HG02571 (cell line): ENCODE measurements at regions not wholly inside any gene's neighbourhood (a gene's known extent, or its start where the extent isn't known, plus 50 kb on each side); places are given as distances from the start of the nearest gene placed in this dataset.

ENCODE experiments used
- ATAC-seq: cut with Tn5 transposase; IDR thresholded peaks from one replicate; pipeline ENCODE4 v1.9.1; 2021; ENCODE audit warnings: mild to moderate bottlenecking, moderate library complexity; ENCODE audit not compliant: unreplicated experiment

DNA sequence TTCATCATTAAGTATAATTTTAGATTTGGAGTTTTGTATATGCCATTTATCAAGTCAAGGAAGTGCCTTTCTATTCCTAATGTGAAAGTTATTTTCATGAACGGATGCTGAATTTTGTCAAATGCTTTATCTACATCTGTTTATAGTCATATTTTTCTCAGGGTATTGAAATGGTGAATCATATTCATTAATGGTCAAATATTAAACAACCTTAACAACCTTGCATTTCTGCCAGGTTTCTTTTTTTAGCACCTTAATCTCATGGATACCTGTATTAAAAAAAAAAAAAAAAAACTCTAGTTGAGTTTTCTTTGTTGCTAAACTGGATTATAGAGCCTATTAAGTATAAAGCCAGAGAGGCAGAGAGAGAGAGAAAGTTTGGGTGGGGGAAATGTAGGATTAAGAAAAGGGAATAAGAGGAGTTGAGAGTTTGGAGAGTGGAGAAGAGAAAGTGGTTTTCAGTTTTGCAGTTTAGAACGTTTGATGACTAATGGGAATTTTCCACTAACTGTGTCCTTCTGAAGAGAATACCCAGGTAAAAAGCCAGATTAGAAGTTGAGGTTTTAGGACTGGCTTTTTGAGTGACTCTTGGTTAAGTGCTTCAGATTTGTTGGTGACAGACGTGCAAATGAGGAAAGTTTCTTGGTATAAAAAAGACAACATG, 305.0 kb downstream of the HLX start:
- no peak for ATAC-seq

DNA sequence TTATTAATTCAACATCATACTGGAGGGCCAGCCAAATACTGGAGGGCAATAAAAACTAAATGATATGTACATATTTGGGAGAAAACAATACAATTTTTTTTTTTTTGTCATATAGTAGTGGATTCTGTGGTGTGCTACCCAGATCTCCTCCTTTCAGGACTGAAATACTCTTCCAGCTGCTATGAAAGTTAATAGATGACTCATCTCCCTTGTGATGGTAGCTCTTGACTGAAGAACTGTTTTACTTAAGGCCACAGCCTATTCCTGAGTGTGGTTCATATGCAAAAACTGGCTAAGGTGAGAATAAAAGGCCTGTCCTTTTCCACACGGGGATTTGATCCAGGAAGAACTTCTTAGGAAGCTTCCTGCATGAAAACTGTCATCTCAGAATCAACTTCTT, 307.9 kb downstream of the HLX start:
- ATAC-seq = no peak

DNA sequence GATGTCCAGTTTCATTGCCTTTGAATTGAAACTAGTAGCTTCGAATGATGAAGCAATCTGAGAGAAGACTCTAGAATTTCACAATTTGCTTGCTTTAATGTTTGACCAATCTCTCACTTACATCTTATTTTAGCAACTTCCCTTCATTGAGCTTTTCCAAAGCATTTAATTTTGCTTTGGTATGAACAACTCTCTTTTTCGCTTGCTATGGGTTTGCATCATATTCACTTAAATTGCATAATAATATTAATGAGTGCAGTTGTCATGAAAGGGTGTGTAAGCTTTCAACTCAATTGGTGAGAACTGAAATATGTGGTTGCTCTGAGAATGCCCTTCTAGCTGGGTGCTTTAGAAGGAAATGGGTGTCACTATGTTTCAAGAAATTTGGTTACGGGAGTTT, 309.2 kb downstream of the HLX start:
- ATAC-seq = no peak

GRCh38 chr1:221190249-221190648, 311.0 kb downstream of the HLX start:
- no peak for ATAC-seq

- ATAC-seq = no peak
Measured at GRCh38 chr1:221192055-221192454, 312.8 kb downstream of the HLX start.

DNA sequence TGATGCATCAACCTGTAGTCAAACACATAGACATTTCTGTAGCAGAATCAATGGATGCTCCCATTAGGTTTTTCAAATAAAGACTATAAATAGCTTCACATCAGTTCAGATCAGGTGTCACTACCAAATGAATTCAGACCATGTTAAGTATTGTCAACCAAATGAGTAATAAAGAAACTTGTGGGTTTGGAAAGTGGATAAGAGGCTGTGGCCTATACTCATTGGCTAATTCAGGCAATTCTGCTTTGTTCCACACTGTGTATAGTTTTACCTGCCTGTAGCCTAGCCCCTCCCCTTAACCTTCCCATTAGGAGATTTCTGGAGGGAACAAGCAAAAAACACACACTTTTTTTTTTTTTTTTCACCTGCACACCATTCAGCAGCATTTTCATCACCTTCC, 321.2 kb downstream of the HLX start:
- no peak for ATAC-seq

DNA sequence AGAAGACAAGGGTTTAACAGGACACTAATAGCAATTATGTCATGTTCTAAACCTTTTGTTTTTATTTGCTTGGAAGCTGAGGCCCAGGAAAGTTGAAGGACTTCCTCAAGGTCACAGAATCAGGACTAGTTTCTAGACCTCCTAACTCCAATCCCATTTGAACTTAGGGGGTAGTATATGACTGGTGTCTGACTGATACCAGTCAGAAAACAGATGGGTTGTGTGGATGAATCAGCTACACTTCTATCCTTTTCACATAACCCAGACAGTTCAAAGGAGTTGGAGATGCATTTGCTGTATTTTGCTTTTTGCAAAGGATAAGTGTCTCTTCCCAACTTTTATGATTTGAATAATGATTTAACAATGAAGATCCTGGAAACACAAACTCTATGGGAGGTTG, 322.5 kb downstream of the HLX start:
- ATAC-seq = no peak

DNA sequence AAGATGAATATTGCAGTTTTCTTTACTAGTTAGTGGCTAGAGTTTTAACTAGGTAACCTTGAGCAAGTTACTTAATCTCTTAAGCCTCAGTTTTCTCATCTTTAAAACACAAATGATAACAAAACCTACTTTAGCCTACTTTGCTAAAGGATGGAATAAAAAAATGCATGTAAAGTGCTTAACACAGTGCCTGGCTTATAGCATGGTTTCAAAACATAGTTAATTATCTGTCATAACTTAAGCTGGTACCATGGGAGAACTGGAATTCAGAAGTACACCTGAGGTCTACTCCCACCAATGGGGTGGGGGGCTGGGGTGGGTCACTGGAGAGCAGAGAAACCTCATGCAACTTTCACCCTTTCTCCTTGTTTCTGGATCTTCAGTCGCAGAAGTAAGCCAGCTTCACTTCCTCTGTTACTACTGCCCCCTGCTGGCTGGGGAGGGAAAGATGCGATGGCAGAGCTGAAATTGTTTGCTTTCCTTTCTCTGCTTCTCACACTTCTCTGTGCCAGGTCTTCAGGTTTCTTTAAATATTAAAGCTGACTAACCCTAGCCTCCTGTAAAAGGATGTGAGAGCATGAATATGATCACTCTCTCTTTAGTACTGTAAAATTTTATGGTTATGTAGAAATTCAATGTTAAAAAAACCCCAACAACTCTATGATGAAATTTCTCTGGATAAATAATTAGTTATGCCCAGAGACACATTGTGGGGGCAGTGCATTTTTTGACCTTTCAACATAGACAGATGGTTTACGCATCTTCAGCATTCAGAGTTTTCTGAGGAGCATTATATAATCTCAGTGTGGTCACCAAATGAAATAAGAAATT, 324.2 kb downstream of the HLX start:
- ATAC-seq = no peak

- no peak for ATAC-seq
Measured at GRCh38 chr1:221204055-221204833, 325.0 kb downstream of the HLX start.

- ATAC-seq = no peak
Measured at GRCh38 chr1:221206076-221206475, 326.8 kb downstream of the HLX start.

DNA sequence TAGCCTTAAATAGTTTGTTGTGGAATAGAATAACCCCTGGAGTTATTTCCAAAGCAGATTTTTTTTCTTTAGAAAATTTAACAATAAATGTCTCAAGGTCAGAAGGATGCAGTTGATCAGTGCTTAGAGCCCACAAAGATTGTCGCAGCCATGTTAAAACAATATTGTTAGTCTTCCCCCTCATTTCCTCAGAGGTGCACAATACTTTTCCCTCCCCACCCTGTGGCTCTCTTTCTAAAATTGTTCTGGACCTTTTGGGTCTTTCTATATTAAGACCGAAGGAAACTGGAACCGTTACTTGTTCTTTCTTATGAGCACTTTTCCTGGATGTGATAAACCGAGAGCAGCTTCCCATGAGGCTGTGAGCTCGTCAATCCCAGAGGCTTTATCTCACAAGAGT, 333.7 kb downstream of the HLX start:
- no peak for ATAC-seq

DNA sequence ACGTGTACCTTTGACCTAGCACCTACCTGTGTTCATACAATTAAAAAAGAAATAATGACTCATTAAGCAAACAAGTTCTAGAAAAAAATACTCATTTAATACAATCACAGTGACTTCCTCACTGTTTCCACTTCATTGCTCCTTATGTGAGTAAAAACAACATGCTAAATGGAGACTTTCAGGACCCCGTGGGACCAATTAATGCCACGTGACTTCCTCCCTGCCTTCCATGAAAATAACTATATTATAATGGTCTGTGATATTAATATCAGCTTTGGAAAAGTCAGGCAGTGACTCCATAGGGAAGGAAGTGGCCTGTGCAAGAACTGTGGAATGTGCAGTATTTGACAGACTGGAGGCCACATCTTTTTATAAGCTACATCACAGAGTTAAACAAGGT, 337.8 kb downstream of the HLX start:
- ATAC-seq = no peak

- ATAC-seq = no peak
Measured at GRCh38 chr1:221223281-221223680, 344.0 kb downstream of the HLX start.

DNA sequence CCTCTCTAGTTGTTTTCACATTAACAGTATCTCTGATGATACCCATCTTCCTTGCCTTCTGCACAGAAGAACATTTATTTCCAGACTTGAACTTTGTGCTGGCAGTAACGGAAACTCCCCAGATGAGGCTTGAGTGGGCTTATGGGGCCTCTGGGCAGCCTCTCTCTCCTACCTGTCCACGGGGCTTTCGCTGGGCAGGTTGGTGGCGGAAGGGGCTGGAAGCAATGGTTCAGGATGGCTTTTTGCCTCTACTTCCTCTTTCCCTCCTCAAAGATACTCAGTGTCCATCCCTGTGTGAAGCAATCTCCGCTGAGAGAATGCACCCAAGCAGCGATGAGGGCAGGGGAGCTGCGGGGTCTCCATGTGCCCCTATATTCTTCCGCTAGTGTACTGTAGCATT, 348.2 kb downstream of the HLX start:
- ATAC-seq = no peak

DNA sequence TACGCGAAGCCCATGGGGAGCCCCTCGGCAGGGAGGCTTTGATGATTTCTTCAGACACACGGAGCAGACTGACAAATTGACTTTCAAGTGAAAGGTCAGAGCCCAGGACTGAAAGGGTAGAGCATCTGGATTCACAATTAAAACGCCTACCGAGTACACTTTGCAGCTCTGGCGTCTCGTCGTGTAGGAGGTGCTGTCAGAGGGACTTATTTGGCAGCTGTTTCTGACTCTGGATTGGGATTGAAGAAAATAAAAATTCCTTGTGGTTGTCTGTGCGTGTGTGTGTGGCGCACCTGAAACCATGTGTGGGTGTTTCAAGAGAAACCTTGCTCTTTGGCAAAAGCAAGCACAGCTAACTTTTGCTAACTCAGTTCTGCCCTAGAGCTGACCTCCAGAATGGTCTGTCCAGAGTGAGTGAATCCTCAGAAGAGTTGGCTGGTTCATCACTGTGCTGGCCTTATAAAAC, 348.7 kb downstream of the HLX start:
- ATAC-seq = no peak

GRCh38 chr1:221228594-221228993, 349.4 kb downstream of the HLX start:
- ATAC-seq = no peak

DNA sequence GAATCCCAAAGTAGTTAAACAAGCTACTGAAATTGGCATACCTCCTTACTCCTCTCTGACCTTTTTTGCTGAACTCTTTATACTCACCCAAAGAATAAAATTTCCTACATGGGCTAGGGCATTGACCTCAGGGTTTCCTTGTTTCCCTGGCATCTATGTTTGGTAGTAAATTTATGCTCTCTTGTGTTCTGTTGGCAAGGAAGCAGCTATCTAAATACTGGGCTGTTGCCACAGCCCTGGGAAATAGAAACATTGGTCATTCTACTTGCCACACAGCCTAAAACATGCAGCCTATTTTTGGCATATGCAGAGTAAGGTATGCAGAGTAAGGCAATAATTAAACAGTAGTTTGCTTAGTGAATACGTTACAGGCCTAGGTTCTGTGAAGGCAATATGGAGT, 351.4 kb downstream of the HLX start:
- no peak for ATAC-seq

DNA sequence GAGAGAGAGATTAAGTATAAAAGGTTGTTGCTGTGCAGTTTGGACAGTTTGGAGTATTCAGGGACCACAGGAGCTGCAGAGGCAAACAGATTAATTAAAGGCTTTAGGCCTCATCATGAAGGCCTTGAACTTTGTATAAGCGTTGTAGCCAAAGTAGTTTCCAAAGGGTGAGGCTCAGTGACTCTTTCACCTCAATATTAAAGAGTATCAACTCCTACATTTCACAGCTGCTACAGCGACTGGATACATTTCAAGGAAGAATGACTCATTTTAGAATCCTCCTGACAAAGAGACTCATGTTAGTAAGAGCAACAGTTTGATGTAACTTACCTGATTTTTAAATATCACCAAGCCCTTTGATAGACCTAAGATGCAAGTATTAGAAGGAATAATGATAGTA, 355.5 kb downstream of the HLX start:
- no peak for ATAC-seq

DNA sequence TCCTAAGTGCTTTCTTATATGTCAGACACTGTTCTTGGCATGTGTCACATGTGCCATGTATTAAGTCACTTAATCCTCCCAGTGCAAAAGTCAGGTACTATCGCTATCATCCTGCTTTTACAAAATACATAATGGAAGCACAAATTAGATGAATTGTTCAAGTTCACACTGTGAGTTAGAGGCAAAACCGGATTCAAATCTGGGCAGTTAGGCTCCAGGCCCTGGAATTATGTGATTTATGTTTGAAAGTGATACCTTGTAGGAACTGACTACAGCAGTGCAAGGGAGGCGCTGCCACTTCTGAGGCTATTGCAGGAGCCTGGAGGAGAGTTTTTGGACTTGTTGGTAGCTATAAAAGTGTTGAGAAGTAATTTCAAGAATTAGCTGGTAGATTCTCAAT, 358.3 kb downstream of the HLX start:
- ATAC-seq = no peak

GRCh38 chr1:221239181-221239580, 359.9 kb downstream of the HLX start:
- no peak for ATAC-seq

- no peak for ATAC-seq
Measured at GRCh38 chr1:221239792-221240191, 360.5 kb downstream of the HLX start.

DNA sequence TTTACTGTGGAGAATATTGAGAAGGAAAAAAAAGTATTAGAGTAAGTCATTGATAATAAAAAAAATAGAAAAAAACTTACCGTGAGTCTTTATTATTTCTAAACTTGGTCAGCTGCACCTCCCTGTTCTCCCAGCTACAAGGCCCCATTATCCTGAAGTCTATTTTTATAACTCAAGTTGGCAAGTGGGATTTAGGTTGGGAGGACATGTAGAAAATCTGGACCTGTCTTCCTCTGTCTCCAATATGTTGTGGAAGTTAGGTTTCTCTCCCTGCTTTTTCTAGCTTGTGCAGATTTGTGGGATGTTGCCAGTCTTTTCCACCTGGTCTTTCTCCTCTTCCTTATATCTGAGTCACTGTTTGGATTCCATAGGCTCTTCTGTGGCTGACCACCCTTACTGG, 361.4 kb downstream of the HLX start:
- ATAC-seq = no peak
